ENCODE measurements at regions not wholly inside any gene's neighbourhood (a gene's known extent, or its start where the extent isn't known, plus 50 kb on each side); places are given as distances from the start of the nearest gene placed in this dataset.

GRCh38 chr2:31710121-31710520 lies 129.4 kb upstream of the SRD5A2 start:
- 95% methylated on average over 2 of the region's 2 CpGs for WGBS
- H3K27ac ChIP-seq: no peak overlapping the region
- no peaks in the 10 kb centered on the region for H3K4me1 ChIP-seq
- TF ChIP-seq POLR2AphosphoS5 (IDR thresholded peaks at IDR 0.05) (no peak), POLR2A (IDR thresholded peaks at IDR 0.05) (no peak), EP300 (IDR thresholded peaks at IDR 0.05) (no peak)
- TF ChIP-seq, protein P1, sequence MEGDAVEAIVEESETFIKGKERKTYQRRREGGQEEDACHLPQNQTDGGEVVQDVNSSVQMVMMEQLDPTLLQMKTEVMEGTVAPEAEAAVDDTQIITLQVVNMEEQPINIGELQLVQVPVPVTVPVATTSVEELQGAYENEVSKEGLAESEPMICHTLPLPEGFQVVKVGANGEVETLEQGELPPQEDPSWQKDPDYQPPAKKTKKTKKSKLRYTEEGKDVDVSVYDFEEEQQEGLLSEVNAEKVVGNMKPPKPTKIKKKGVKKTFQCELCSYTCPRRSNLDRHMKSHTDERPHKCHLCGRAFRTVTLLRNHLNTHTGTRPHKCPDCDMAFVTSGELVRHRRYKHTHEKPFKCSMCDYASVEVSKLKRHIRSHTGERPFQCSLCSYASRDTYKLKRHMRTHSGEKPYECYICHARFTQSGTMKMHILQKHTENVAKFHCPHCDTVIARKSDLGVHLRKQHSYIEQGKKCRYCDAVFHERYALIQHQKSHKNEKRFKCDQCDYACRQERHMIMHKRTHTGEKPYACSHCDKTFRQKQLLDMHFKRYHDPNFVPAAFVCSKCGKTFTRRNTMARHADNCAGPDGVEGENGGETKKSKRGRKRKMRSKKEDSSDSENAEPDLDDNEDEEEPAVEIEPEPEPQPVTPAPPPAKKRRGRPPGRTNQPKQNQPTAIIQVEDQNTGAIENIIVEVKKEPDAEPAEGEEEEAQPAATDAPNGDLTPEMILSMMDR (IDR thresholded peaks at IDR 0.05): no peak
- no peak for DNase-seq (ENCODE audit: low spot score in 2 of 2)
- H3K36me3 ChIP-seq: no peaks in the 10 kb centered on the region
- no peak overlapping the region for H3K4me3 ChIP-seq
- H3K27me3 ChIP-seq: no peaks in the 10 kb centered on the region
- no peaks in the 10 kb centered on the region for H3K9me3 ChIP-seq

- no peak for DNase-seq (ENCODE audit: low spot score in 2 of 2)
- H3K27me3 ChIP-seq: no peaks in the 10 kb centered on the region
- H3K4me1 ChIP-seq: no peaks in the 10 kb centered on the region
- H3K4me3 ChIP-seq: no peak overlapping the region
- H3K36me3 ChIP-seq: no peaks in the 10 kb centered on the region
- 86% methylated on average over 3 of the region's 3 CpGs for WGBS
- no peaks in the 10 kb centered on the region for H3K9me3 ChIP-seq
- TF ChIP-seq POLR2A (IDR thresholded peaks at IDR 0.05): no peak
- TF ChIP-seq, protein P1 (IDR thresholded peaks at IDR 0.05): no peak
- no peak overlapping the region for H3K27ac ChIP-seq
These were observed 127.3 kb upstream of the SRD5A2 start for GRCh38 chr2:31707992-31708391.

- TF ChIP-seq, protein P1 (IDR thresholded peaks at IDR 0.05): no peak
- TF ChIP-seq EP300 (IDR thresholded peaks at IDR 0.05) (no peak), POLR2A (IDR thresholded peaks at IDR 0.05) (no peak), POLR2AphosphoS5 (IDR thresholded peaks at IDR 0.05) (no peak)
- 35% methylated on average over 4 of the region's 4 CpGs for WGBS
- Histone ChIP-seq H3K27me3 (no peaks in the 10 kb centered on the region), H3K9me3 (peaks cover 7% of the 10 kb centered on the region), H3K36me3 (no peaks in the 10 kb centered on the region), H3K4me1 (no peaks in the 10 kb centered on the region), H3K4me3 (no peak overlapping the region), H3K27ac (no peak overlapping the region)
- DNase-seq (ENCODE audit: low spot score in 2 of 2): no peak
These were observed 123.9 kb upstream of the SRD5A2 start for GRCh38 chr2:31704561-31705212.

DNA sequence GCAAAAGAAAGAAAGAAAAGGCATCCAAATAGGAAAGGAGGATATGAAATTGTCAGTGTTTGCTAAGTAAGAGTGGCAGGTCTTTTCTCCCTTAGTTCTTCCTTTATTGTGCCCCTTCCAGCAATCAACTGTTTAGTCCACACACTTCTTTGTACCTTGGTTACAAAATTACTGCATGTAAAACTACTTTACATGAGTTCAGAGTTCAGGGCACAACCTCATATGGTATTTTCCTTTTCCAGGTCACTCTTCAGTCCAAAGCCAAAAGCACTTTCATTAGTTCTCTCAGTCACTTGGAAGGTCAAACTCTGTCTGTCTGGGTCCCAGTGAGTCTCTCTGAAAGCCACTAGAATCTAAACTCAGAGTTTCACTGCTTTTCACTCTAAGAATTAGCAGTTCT lies 122.5 kb upstream of the SRD5A2 start:
- peaks cover 14% of the 10 kb centered on the region for H3K9me3 ChIP-seq
- no peak overlapping the region for H3K27ac ChIP-seq
- DNase-seq (ENCODE audit: low spot score in 2 of 2): no peak
- H3K36me3 ChIP-seq: no peaks in the 10 kb centered on the region
- no peaks in the 10 kb centered on the region for H3K27me3 ChIP-seq
- TF ChIP-seq EP300 (IDR thresholded peaks at IDR 0.05) (no peak), POLR2A (IDR thresholded peaks at IDR 0.05) (no peak), POLR2AphosphoS5 (IDR thresholded peaks at IDR 0.05) (no peak)
- TF ChIP-seq, protein P1 (IDR thresholded peaks at IDR 0.05): no peak
- H3K4me3 ChIP-seq: no peak overlapping the region
- no peaks in the 10 kb centered on the region for H3K4me1 ChIP-seq

DNA sequence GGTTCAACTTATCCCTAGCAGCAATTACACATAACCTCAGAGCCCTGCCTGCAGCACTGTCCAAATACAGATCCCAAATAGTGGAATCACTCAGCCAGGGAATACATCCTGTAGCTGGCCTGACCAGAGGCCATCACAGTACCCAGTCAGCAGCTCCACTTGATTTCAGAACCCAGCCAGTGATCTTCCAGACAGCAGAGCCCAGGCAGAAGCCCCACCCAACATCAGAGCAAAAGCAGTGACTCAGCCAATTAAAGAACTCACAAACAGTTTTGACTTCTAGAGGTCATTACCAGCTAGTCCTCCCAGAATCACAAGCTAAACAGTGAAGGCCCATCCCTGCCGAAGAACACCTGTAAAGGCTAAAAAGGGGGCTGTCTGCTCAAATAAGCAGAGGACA lies 118.0 kb upstream of the SRD5A2 start:
- Histone ChIP-seq H3K27me3 (no peaks in the 10 kb centered on the region), H3K9me3 (peaks cover 40% of the 10 kb centered on the region), H3K36me3 (no peaks in the 10 kb centered on the region), H3K27ac (no peak overlapping the region), H3K4me1 (no peaks in the 10 kb centered on the region), H3K4me3 (no peak overlapping the region)
- TF ChIP-seq EP300 (IDR thresholded peaks at IDR 0.05) (no peak), POLR2A (IDR thresholded peaks at IDR 0.05) (no peak), POLR2AphosphoS5 (IDR thresholded peaks at IDR 0.05) (no peak)
- TF ChIP-seq, protein P1 (IDR thresholded peaks at IDR 0.05): no peak
- 68% methylated on average over 1 of the region's 1 CpG for WGBS
- DNase-seq (ENCODE audit: low spot score in 2 of 2): no peak
